WI38 (cell line): ENCODE measurements at regions not wholly inside any gene's neighbourhood (a gene's known extent, or its start where the extent isn't known, plus 50 kb on each side); places are given as distances from the start of the nearest gene placed in this dataset.

ENCODE experiments used
- H3K4me3 ChIP-seq: 2 replicates; pipeline ENCODE4 v1.5.1; 2011; ENCODE audit warnings: low read depth, mild to moderate bottlenecking, control low read depth, low read length
- CTCF ChIP-seq: IDR thresholded peaks from 2 replicates; pipeline ENCODE4 v1.5.1; 2012; ENCODE audit warnings: low read depth, mild to moderate bottlenecking, control low read depth, low read length

- no peak overlapping the region for H3K4me3 ChIP-seq
- TF ChIP-seq CTCF = no peak
Observed at GRCh38 chr2:6083136-6083535, 391.0 kb downstream of the SOX11 start.

GRCh38 chr2:6089474-6089873 is 397.3 kb downstream of the SOX11 start:
- H3K4me3 ChIP-seq = no peak overlapping the region

GRCh38 chr2:6103372-6103771 is 411.2 kb downstream of the SOX11 start:
- TF ChIP-seq CTCF = no peak
- H3K4me3 ChIP-seq = no peak overlapping the region

More at GRCh38 chr2:6089474-6089873, 397.3 kb downstream of the SOX11 start:
- TF ChIP-seq CTCF = no peak

GRCh38 chr2:6103949-6104348 is 411.8 kb downstream of the SOX11 start:
- no peak overlapping the region for H3K4me3 ChIP-seq
- no peak for TF ChIP-seq CTCF

GRCh38 chr2:6107290-6107689 is 415.1 kb downstream of the SOX11 start:
- no peak for TF ChIP-seq CTCF

GRCh38 chr2:6109831-6110230 is 417.6 kb downstream of the SOX11 start:
- no peak overlapping the region for H3K4me3 ChIP-seq
- TF ChIP-seq CTCF = no peak

More at GRCh38 chr2:6107290-6107689, 415.1 kb downstream of the SOX11 start:
- no peak overlapping the region for H3K4me3 ChIP-seq

GRCh38 chr2:6111781-6112261 is 419.6 kb downstream of the SOX11 start:
- no peak for TF ChIP-seq CTCF
- no peak overlapping the region for H3K4me3 ChIP-seq
